Fibroblast of lung (primary cell): ENCODE measurements at regions not wholly inside any gene's neighbourhood (a gene's known extent, or its start where the extent isn't known, plus 50 kb on each side); places are given as distances from the start of the nearest gene placed in this dataset.

ENCODE experiments used
- EZH2 ChIP-seq: IDR thresholded peaks from 2 replicates; pipeline ENCODE4 v1.5.1; 2012; ENCODE audit warnings: low read length, control low read depth, mild to moderate bottlenecking; ENCODE audit errors: missing control alignments
- TF ChIP-seq, protein P1 (sequence below), 2 donors: IDR thresholded peaks in 1 of 2; conservative IDR thresholded peaks in 1 of 2; 1 replicate in 1 of 2; 2 replicates in 1 of 2; pipeline ENCODE4 v1.5.1; 2011 to 2012; ENCODE audit warnings: low read length in 2 of 2, control low read depth in 1 of 2, inconsistent platforms in 1 of 2, low read depth in 1 of 2, mild to moderate bottlenecking in 1 of 2

DNA sequence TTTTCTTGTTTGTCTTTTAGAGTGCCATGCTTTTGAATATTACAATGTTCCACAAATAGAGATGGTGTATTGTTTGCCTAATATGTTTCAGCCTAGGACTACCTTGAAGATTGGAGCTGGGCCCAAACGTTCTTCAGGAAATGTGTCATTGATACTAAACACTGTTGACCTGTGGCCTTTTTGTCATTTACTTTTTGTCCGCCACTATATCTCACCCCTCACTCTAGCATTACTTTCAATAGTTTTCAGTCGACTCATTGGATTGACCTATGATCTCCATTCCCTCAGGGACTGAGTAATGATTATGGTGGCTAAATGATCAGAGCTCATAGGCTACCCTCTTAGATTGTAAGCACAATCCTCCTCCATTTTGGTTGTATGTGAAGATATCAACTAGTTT is 115.8 kb downstream of the NUDT12 start:
- TF ChIP-seq, protein P1, sequence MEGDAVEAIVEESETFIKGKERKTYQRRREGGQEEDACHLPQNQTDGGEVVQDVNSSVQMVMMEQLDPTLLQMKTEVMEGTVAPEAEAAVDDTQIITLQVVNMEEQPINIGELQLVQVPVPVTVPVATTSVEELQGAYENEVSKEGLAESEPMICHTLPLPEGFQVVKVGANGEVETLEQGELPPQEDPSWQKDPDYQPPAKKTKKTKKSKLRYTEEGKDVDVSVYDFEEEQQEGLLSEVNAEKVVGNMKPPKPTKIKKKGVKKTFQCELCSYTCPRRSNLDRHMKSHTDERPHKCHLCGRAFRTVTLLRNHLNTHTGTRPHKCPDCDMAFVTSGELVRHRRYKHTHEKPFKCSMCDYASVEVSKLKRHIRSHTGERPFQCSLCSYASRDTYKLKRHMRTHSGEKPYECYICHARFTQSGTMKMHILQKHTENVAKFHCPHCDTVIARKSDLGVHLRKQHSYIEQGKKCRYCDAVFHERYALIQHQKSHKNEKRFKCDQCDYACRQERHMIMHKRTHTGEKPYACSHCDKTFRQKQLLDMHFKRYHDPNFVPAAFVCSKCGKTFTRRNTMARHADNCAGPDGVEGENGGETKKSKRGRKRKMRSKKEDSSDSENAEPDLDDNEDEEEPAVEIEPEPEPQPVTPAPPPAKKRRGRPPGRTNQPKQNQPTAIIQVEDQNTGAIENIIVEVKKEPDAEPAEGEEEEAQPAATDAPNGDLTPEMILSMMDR (conservative IDR thresholded peaks at IDR 0.05 in 1 of 2, IDR thresholded peaks at IDR 0.05 in 1 of 2; ENCODE audit: low read depth in 1 of 2, low read length in 2 of 2), result no peak
- no peak for TF ChIP-seq EZH2
